ENCODE measurements at regions not wholly inside any gene's neighbourhood (a gene's known extent, or its start where the extent isn't known, plus 50 kb on each side); places are given as distances from the start of the nearest gene placed in this dataset.

- TF ChIP-seq ZNF274 (IDR thresholded peaks at IDR 0.05; ENCODE audit: borderline replicate concordance, extremely low read depth, low read length): no peak
- no peak for TF ChIP-seq YY1 (IDR thresholded peaks at IDR 0.05; ENCODE audit: low read depth, low read length)
- no peak for TF ChIP-seq CTBP2 (IDR thresholded peaks at IDR 0.05; ENCODE audit: borderline replicate concordance, insufficient read depth, insufficient read length, low read length)
Observed at GRCh38 chr5:63831381-63831780, 130.9 kb downstream of the HTR1A start (continued).

Measured in H1 (cell line).